PC-3 (cell line): ENCODE measurements at regions not wholly inside any gene's neighbourhood (a gene's known extent, or its start where the extent isn't known, plus 50 kb on each side); places are given as distances from the start of the nearest gene placed in this dataset.

ENCODE experiments used
- ATAC-seq: fragments of 200-7000 bp; cut with Tn5 transposase; 2 replicates; pipeline ENCODE4 v1.9.1; 2020; ENCODE audit warnings: mild to moderate bottlenecking, moderate library complexity
- BruUV-seq: library from RNA; stranded (reverse); fragments of 400-500 nt; replicated peaks from 2 replicates; lab custom pipeline; 2021; lab: Mats Ljungman, UMichigan
- CTCF ChIA-PET: fragments of 300-600 bp; sonication (Branson Sonifier 250); formaldehyde crosslinking; loops from one replicate; lab custom pipeline; 2022; ENCODE audit warnings: antibody characterized with exemption; lab: Charles Lee
- POLR2A ChIA-PET: fragments of 300-600 bp; sonication (Branson Sonifier 250); formaldehyde crosslinking; loops from one replicate; lab custom pipeline; 2022; ENCODE audit warnings: antibody characterized with exemption; ENCODE audit not compliant: unreplicated experiment; lab: Charles Lee
- DNase-seq: peaks from one replicate; pipeline ENCODE4 v3.0.0-alpha.2; 2015
- H2AFZ ChIP-seq: fragments of 300-600 bp; sonication (generic); 2 replicates; pipeline ENCODE4 v1.6.0; 2016; ENCODE audit warnings: antibody characterized with exemption, low read length
- H3F3A ChIP-seq: fragments of 300-600 bp; sonication (generic); one replicate; pipeline ENCODE4 v1.6.0; 2017; ENCODE audit warnings: antibody characterized with exemption, low read length, control low read depth, mild to moderate bottlenecking; ENCODE audit not compliant: unreplicated experiment
- H3K27ac ChIP-seq: fragments of 300-600 bp; sonication (generic); 2 replicates; pipeline ENCODE4 v1.5.1; 2016; ENCODE audit warnings: mild to moderate bottlenecking, low read length
- H3K27me3 ChIP-seq: fragments of 300-600 bp; sonication (generic); 2 replicates; pipeline ENCODE4 v1.6.1; 2016; ENCODE audit warnings: low read length, mixed read lengths
- H3K36me3 ChIP-seq: fragments of 300-600 bp; sonication (generic); 2 replicates; pipeline ENCODE4 v1.6.1; 2016; ENCODE audit warnings: low read depth, mixed run types, low read length, mixed read lengths
- H3K4me1 ChIP-seq: fragments of 300-600 bp; sonication (generic); 2 replicates; pipeline ENCODE4 v1.5.1; 2016; ENCODE audit warnings: low read length; ENCODE audit not compliant: insufficient read depth
- H3K4me2 ChIP-seq: fragments of 300-600 bp; sonication (generic); 2 replicates; pipeline ENCODE4 v1.6.0; 2016; ENCODE audit warnings: low read length
- H3K4me3 ChIP-seq: fragments of 300-600 bp; sonication (generic); 2 replicates; pipeline ENCODE4 v1.5.1; 2016; ENCODE audit warnings: mild to moderate bottlenecking, low read length, mixed read lengths
- H3K79me2 ChIP-seq: fragments of 300-600 bp; sonication (generic); 2 replicates; pipeline ENCODE4 v1.6.1; 2017; ENCODE audit warnings: low read length, mixed read lengths
- H3K9ac ChIP-seq: fragments of 300-600 bp; sonication (generic); 2 replicates; pipeline ENCODE4 v1.6.0; 2016; ENCODE audit warnings: mild to moderate bottlenecking, low read length
- H3K9me2 ChIP-seq: fragments of 300-600 bp; sonication (generic); replicated peaks from 2 replicates; pipeline ENCODE4 v1.6.1; 2016; ENCODE audit warnings: mixed run types, low read length, mixed read lengths
- H3K9me3 ChIP-seq: fragments of 300-600 bp; sonication (generic); 2 replicates; pipeline ENCODE4 v1.6.1; 2016; ENCODE audit warnings: low read length, mixed read lengths
- H4K20me1 ChIP-seq: fragments of 300-600 bp; sonication (generic); 2 replicates; pipeline ENCODE4 v1.6.1; 2016; ENCODE audit warnings: low read length, mixed read lengths
- EZH2 ChIP-seq: fragments of 300-600 bp; sonication (generic); IDR thresholded peaks from one replicate; pipeline ENCODE4 v1.6.1; 2017; ENCODE audit warnings: antibody characterized with exemption, mild to moderate bottlenecking, low read length; ENCODE audit not compliant: unreplicated experiment
- EZH2phosphoT487 ChIP-seq: fragments of 300-600 bp; sonication (generic); IDR thresholded peaks from 2 replicates; pipeline ENCODE4 v1.6.1; 2018; ENCODE audit warnings: mild to moderate bottlenecking, antibody characterized with exemption, low read length, borderline replicate concordance
- intact Hi-C: fragments of 100-400 bp; cut with micrococcal nuclease; formaldehyde crosslinking; loops from 2 replicates; pipeline ENCODE4 v1.9.0; 2023
- TF ChIP-seq, protein P1 (sequence below): fragments of 300-600 bp; sonication (generic); conservative IDR thresholded peaks from 2 replicates; pipeline ENCODE4 v1.5.1; 2017; ENCODE audit warnings: antibody characterized with exemption, low read depth, mild to moderate bottlenecking, low read length

DNA sequence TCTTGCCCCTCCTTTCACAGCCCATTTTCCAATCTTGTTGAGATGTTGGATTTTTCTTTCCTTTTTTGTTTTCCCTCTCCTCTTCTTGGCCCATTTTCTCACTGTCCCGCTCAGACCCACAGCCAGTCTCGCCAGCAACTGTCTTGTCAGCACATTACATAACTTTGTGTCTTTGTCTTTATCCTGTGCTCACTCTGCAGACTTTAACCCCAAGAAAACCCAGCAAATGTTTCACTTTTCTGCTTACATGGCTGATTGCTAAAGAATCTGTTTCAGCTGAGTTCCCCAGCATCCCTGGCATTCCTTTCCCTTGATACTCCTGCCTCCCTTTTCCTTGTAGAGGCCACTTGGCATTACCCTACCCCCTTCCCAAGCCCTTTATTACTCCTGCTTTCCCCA is 74.6 kb downstream of the ZNF648 start:
- Histone ChIP-seq H3K27me3 (peaks cover 32% of the 10 kb centered on the region), H2AFZ (no peak overlapping the region), H4K20me1 (no peaks in the 10 kb centered on the region), H3K9me3 (no peaks in the 10 kb centered on the region), H3K4me2 (no peak overlapping the region), H3K9ac (no peak overlapping the region), H3F3A (no peaks in the 10 kb centered on the region), H3K4me3 (no peak overlapping the region), H3K9me2 (no peaks in the 10 kb centered on the region), H3K36me3 (no peaks in the 10 kb centered on the region), H3K79me2 (no peaks in the 10 kb centered on the region), H3K4me1 (no peaks in the 10 kb centered on the region), H3K27ac (no peak overlapping the region)
- ATAC-seq, result no peak
- DNase-seq, result no peak
- CTCF ChIA-PET, result no interaction called here
- POLR2A ChIA-PET, result no interaction called here
- intact Hi-C loops, result no loop called here
- no TSS peak for BruUV-seq
- TF ChIP-seq EZH2phosphoT487, result no peak
- no peak for TF ChIP-seq EZH2
- TF ChIP-seq, protein P1, sequence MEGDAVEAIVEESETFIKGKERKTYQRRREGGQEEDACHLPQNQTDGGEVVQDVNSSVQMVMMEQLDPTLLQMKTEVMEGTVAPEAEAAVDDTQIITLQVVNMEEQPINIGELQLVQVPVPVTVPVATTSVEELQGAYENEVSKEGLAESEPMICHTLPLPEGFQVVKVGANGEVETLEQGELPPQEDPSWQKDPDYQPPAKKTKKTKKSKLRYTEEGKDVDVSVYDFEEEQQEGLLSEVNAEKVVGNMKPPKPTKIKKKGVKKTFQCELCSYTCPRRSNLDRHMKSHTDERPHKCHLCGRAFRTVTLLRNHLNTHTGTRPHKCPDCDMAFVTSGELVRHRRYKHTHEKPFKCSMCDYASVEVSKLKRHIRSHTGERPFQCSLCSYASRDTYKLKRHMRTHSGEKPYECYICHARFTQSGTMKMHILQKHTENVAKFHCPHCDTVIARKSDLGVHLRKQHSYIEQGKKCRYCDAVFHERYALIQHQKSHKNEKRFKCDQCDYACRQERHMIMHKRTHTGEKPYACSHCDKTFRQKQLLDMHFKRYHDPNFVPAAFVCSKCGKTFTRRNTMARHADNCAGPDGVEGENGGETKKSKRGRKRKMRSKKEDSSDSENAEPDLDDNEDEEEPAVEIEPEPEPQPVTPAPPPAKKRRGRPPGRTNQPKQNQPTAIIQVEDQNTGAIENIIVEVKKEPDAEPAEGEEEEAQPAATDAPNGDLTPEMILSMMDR, result no peak

DNA sequence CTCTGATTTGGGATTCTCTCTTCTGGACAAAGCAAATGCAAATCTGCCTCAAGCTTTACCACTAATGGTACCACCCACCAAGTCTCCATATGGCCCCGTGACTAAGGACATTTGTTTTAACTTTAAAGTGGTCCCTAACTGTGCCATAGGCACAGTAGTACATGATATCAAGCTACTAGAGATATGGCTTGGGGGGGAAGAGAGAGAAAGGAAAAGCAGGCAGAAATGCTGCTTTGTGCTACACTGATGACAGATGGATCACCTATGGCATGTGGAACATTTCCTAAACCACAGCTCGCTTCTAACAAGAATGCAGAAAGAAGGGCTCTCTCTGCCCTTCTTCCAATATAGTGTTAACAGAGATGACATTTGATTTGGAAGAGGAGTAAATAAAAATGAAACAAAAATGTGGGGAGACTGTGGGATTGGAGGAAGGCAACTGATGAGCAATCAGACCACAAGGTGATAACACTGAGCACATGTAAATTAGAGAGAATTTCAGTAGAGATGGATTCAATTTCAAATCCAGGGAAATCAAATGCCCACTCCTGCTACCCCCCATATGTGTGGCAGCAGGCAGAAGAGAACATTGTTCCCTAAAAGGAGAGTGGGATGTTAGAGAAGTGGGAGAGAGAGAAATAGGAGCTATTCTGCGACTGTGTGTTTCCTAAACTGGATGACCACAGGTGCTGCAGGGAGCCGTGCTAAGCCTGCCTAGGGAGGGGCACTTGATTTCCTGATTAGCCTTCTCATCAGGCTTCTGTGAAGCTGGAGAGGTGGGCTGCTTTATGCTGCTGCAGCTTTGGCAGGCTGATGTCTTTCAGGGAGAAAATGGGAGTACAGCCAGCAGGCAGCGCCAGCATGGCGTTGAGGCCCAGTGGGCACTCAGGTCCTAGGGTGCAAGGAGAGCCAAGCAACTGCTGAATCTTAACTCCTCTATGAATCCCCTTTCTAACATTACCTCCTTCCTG is 75.3 kb downstream of the ZNF648 start:
- Histone ChIP-seq H3K4me3 (no peak overlapping the region), H3K27ac (no peak overlapping the region), H4K20me1 (no peaks in the 10 kb centered on the region), H3K9ac (no peak overlapping the region), H3K36me3 (no peaks in the 10 kb centered on the region), H3K9me3 (no peaks in the 10 kb centered on the region), H3K9me2 (no peaks in the 10 kb centered on the region), H3K79me2 (no peaks in the 10 kb centered on the region), H3K4me2 (no peak overlapping the region), H3K4me1 (no peaks in the 10 kb centered on the region), H3K27me3 (peaks cover 32% of the 10 kb centered on the region), H2AFZ (no peak overlapping the region), H3F3A (no peaks in the 10 kb centered on the region)
- ChIA-PET CTCF (no interaction called here), POLR2A (no interaction called here)
- TF ChIP-seq, protein P1, result no peak
- TF ChIP-seq EZH2phosphoT487 (no peak), EZH2 (no peak)
- no TSS peak for BruUV-seq
- no peak for ATAC-seq
- intact Hi-C loops, result no loop called here
- DNase-seq, result no peak

DNA sequence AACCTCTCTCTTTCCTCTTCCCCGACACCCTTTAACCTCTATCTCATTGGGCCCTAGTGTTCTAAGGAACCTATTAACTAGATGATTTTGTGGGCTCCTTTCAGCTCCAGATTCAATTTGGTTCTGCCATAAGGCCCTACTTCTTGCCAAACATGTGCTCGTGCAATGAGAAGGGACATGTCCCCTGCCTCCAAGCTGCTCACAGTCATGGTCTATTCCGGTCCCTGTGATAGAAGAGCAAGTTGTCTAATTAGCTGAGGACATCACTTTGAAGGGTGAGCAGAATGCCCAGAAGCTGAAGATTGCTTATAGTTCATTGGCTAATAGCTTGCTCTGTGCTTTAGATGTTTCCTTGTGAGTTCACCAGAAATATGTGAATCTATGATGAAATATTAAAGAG is 76.2 kb downstream of the ZNF648 start:
- no peak for DNase-seq
- TF ChIP-seq EZH2, result no peak
- TF ChIP-seq EZH2phosphoT487, result no peak
- TF ChIP-seq, protein P1, result no peak
- H3K79me2 ChIP-seq, result no peaks in the 10 kb centered on the region
- no peaks in the 10 kb centered on the region for H3F3A ChIP-seq
- ChIA-PET POLR2A (no interaction called here), CTCF (no interaction called here)
- no peaks in the 10 kb centered on the region for H3K36me3 ChIP-seq
- no peaks in the 10 kb centered on the region for H3K4me1 ChIP-seq
- H3K9me2 ChIP-seq, result no peaks in the 10 kb centered on the region
- BruUV-seq, result no TSS peak
- no peak overlapping the region for H2AFZ ChIP-seq
- no peaks in the 10 kb centered on the region for H4K20me1 ChIP-seq
- no peak overlapping the region for H3K9ac ChIP-seq
- H3K4me3 ChIP-seq, result no peak overlapping the region
- H3K27ac ChIP-seq, result no peak overlapping the region
- ATAC-seq, result no peak
- H3K27me3 ChIP-seq, result peaks cover 25% of the 10 kb centered on the region
- intact Hi-C loops, result no loop called here
- no peak overlapping the region for H3K4me2 ChIP-seq
- no peaks in the 10 kb centered on the region for H3K9me3 ChIP-seq
